GM23338 (cell line): ENCODE measurements at regions not wholly inside any gene's neighbourhood (a gene's known extent, or its start where the extent isn't known, plus 50 kb on each side); places are given as distances from the start of the nearest gene placed in this dataset.

Experiments used
- ATAC-seq: fragments of 200-7000 bp; cut with Tn5 transposase; 3 replicates; pipeline ENCODE4 v1.9.1; 2020
- DNase-seq: peaks from one replicate; pipeline ENCODE4 v3.0.0-alpha.2; 2015; ENCODE audit warnings: low spot score
- H2AFZ ChIP-seq: fragments of 200-600 bp; sonication (generic); 2 replicates; pipeline ENCODE4 v1.8.0; 2016; ENCODE audit warnings: antibody characterized with exemption, mild to moderate bottlenecking, moderate library complexity
- H3F3A ChIP-seq: fragments of 200-600 bp; sonication (generic); replicated peaks from 2 replicates; pipeline ENCODE4 v1.8.0; 2017; ENCODE audit warnings: antibody characterized with exemption, mixed run types, low read depth
- H3K27ac ChIP-seq: fragments of 200-600 bp; sonication (generic); 2 replicates; pipeline ENCODE4 v1.6.1; 2016; ENCODE audit warnings: low read depth
- H3K27me3 ChIP-seq: fragments of 200-600 bp; sonication (generic); 2 replicates; pipeline ENCODE4 v1.8.0; 2016; ENCODE audit warnings: mild to moderate bottlenecking, mixed run types, moderate library complexity; ENCODE audit not compliant: insufficient read depth
- H3K36me3 ChIP-seq: fragments of 200-600 bp; sonication (generic); 2 replicates; pipeline ENCODE4 v1.8.0; 2016; ENCODE audit warnings: mild to moderate bottlenecking; ENCODE audit not compliant: insufficient read depth
- H3K4me1 ChIP-seq: fragments of 200-600 bp; sonication (generic); 2 replicates; pipeline ENCODE4 v1.8.0; 2016; ENCODE audit warnings: mild to moderate bottlenecking, moderate library complexity; ENCODE audit not compliant: insufficient read depth
- H3K4me2 ChIP-seq: fragments of 200-600 bp; sonication (generic); 2 replicates; pipeline ENCODE4 v1.7.1; 2017; ENCODE audit warnings: mixed run types
- H3K4me3 ChIP-seq: fragments of 200-600 bp; sonication (generic); 2 replicates; pipeline ENCODE4 v1.6.1; 2016; ENCODE audit warnings: mixed run types
- H3K79me2 ChIP-seq: fragments of 200-600 bp; sonication (generic); replicated peaks from 2 replicates; pipeline ENCODE4 v1.8.0; 2017; ENCODE audit warnings: mild to moderate bottlenecking; ENCODE audit not compliant: insufficient read depth
- H3K9me2 ChIP-seq: fragments of 200-600 bp; sonication (generic); 2 replicates; pipeline ENCODE4 v1.8.0; 2017; ENCODE audit not compliant: insufficient read depth
- H4K20me1 ChIP-seq: fragments of 200-600 bp; sonication (generic); replicated peaks from 2 replicates; pipeline ENCODE4 v1.8.0; 2017; ENCODE audit warnings: mild to moderate bottlenecking; ENCODE audit not compliant: insufficient read depth
- H3K27ac Mint-ChIP-seq: 2 replicates; pipeline ENCODE4 v1.8.0; 2020; ENCODE audit warnings: inconsistent platforms, mild to moderate bottlenecking, moderate library complexity, mixed read lengths
- H3K27me3 Mint-ChIP-seq: 3 replicates; pipeline ENCODE4 v1.8.0; 2022; ENCODE audit warnings: low read depth, mild to moderate bottlenecking, moderate library complexity, mixed read lengths, inconsistent platforms; ENCODE audit not compliant: insufficient read depth, poor library complexity
- H3K36me3 Mint-ChIP-seq: 3 replicates; pipeline ENCODE4 v1.8.0; 2021; ENCODE audit warnings: low read depth, mild to moderate bottlenecking, inconsistent platforms, moderate library complexity, mixed read lengths
- H3K4me1 Mint-ChIP-seq: 3 replicates; pipeline ENCODE4 v1.8.0; 2020; ENCODE audit warnings: mild to moderate bottlenecking, inconsistent platforms, mixed read lengths
- H3K4me3 Mint-ChIP-seq: 3 replicates; pipeline ENCODE4 v1.8.0; 2021; ENCODE audit warnings: moderate library complexity, mild to moderate bottlenecking, inconsistent platforms, mixed read lengths
- H3K9me3 Mint-ChIP-seq: 3 replicates; pipeline ENCODE4 v1.8.0; 2020; ENCODE audit warnings: moderate library complexity, mild to moderate bottlenecking, inconsistent platforms, mixed read lengths
- CREB1 ChIP-seq: fragments of 250-450 bp; sonication (Bioruptor Pico); IDR thresholded peaks from 2 replicates; pipeline ENCODE4 v1.5.0; 2020; ENCODE audit warnings: low read depth, mild to moderate bottlenecking, moderate library complexity
- EZH2 ChIP-seq: fragments of 200-600 bp; sonication (generic); IDR thresholded peaks from one replicate; pipeline ENCODE4 v1.8.0; 2017; ENCODE audit warnings: antibody characterized with exemption, mild to moderate bottlenecking, low read depth; ENCODE audit not compliant: unreplicated experiment
- EZH2phosphoT487 ChIP-seq: fragments of 200-600 bp; sonication (generic); IDR thresholded peaks from one replicate; pipeline ENCODE4 v1.8.1; 2018; ENCODE audit warnings: antibody characterized with exemption; ENCODE audit not compliant: unreplicated experiment
- STAT1 ChIP-seq: IDR thresholded peaks from one replicate; pipeline ENCODE4 v1.6.1; 2016; ENCODE audit warnings: antibody characterized with exemption; ENCODE audit not compliant: unreplicated experiment
- ZNF114 ChIP-seq: fragments of 250-450 bp; sonication (Bioruptor Pico); IDR thresholded peaks from 2 replicates; pipeline ENCODE4 v1.5.0; 2020; ENCODE audit warnings: mild to moderate bottlenecking, moderate library complexity
- ZNF331 ChIP-seq: fragments of 250-450 bp; sonication (Bioruptor Pico); IDR thresholded peaks from 2 replicates; pipeline ENCODE4 v1.5.0; 2020; ENCODE audit warnings: low read depth, mild to moderate bottlenecking, moderate library complexity
- TF ChIP-seq, protein P1 (sequence below): IDR thresholded peaks from one replicate; pipeline ENCODE4 v1.6.1; 2018; ENCODE audit warnings: antibody characterized with exemption; ENCODE audit not compliant: unreplicated experiment
- TF ChIP-seq, protein P2 (sequence below): fragments of 250-450 bp; sonication (Bioruptor Pico); IDR thresholded peaks from 2 replicates; pipeline ENCODE4 v1.5.0; 2020; ENCODE audit warnings: mild to moderate bottlenecking, moderate library complexity
- TF ChIP-seq, protein P3 (sequence below), 2 experiments: fragments of 200-600 bp in 1 of 2; sonication (generic) in 1 of 2; conservative IDR thresholded peaks; 2 replicates each; pipeline versions ENCODE4 v1.5.1 to v1.6.1; 2016 to 2017; ENCODE audit warnings: antibody characterized with exemption in 2 of 2, low read depth in 2 of 2, mild to moderate bottlenecking in 2 of 2, moderate library complexity in 1 of 2

- Histone ChIP-seq H2AFZ (no peak overlapping the region), H3K79me2 (no peaks in the 10 kb centered on the region), H3K9me2 (peaks cover 8% of the 10 kb centered on the region), H3K4me1 (peaks cover 11% of the 10 kb centered on the region), H3K27me3 (no peaks in the 10 kb centered on the region), H3F3A (no peaks in the 10 kb centered on the region), H3K4me3 (no peak overlapping the region), H3K27ac (no peak overlapping the region), H3K4me2 (no peak overlapping the region), H4K20me1 (no peaks in the 10 kb centered on the region), H3K36me3 (no peaks in the 10 kb centered on the region)
- TF ChIP-seq CREB1 (CRISPR knock-in tag) (no peak), EZH2phosphoT487 (no peak)
- TF ChIP-seq, protein P1, sequence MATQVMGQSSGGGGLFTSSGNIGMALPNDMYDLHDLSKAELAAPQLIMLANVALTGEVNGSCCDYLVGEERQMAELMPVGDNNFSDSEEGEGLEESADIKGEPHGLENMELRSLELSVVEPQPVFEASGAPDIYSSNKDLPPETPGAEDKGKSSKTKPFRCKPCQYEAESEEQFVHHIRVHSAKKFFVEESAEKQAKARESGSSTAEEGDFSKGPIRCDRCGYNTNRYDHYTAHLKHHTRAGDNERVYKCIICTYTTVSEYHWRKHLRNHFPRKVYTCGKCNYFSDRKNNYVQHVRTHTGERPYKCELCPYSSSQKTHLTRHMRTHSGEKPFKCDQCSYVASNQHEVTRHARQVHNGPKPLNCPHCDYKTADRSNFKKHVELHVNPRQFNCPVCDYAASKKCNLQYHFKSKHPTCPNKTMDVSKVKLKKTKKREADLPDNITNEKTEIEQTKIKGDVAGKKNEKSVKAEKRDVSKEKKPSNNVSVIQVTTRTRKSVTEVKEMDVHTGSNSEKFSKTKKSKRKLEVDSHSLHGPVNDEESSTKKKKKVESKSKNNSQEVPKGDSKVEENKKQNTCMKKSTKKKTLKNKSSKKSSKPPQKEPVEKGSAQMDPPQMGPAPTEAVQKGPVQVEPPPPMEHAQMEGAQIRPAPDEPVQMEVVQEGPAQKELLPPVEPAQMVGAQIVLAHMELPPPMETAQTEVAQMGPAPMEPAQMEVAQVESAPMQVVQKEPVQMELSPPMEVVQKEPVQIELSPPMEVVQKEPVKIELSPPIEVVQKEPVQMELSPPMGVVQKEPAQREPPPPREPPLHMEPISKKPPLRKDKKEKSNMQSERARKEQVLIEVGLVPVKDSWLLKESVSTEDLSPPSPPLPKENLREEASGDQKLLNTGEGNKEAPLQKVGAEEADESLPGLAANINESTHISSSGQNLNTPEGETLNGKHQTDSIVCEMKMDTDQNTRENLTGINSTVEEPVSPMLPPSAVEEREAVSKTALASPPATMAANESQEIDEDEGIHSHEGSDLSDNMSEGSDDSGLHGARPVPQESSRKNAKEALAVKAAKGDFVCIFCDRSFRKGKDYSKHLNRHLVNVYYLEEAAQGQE = no peak
- DNase-seq (no peak), ATAC-seq (no peak)
- H3K27me3 Mint-ChIP-seq = peaks cover 5% of the 10 kb centered on the region
- H3K4me3 Mint-ChIP-seq = no peak overlapping the region
- peaks cover 26% of the 10 kb centered on the region for H3K4me1 Mint-ChIP-seq
- 0 out of 3 replicates have a peak, but pooled peaks cover 3% of the 10 kb centered on the region for H3K9me3 Mint-ChIP-seq
- no peak overlapping the region for H3K27ac Mint-ChIP-seq
- H3K36me3 Mint-ChIP-seq = no peaks in the 10 kb centered on the region
These were observed 60.8 kb upstream of the DOCK1 start for GRCh38 chr10:126844406-126844805.

GRCh38 chr10:126846469-126846868 lies 58.8 kb upstream of the DOCK1 start:
- Histone ChIP-seq H3K27ac (no peak overlapping the region), H3K4me3 (no peak overlapping the region), H3K4me1 (peaks cover 5% of the 10 kb centered on the region; the same call in 1 of the 2 replicates), H3K79me2 (no peaks in the 10 kb centered on the region), H3F3A (no peaks in the 10 kb centered on the region), H3K4me2 (no peak overlapping the region), H3K9me2 (peaks cover 7% of the 10 kb centered on the region), H3K27me3 (no peaks in the 10 kb centered on the region), H3K36me3 (no peaks in the 10 kb centered on the region), H2AFZ (no peak overlapping the region), H4K20me1 (no peaks in the 10 kb centered on the region)
- Mint-ChIP-seq H3K27ac (no peak overlapping the region), H3K4me3 (no peak overlapping the region), H3K9me3 (0 out of 3 replicates have a peak, but pooled peaks cover 3% of the 10 kb centered on the region), H3K4me1 (peaks cover 14% of the 10 kb centered on the region), H3K27me3 (peaks cover 2% of the 10 kb centered on the region), H3K36me3 (no peaks in the 10 kb centered on the region)
- DNase-seq (no peak), ATAC-seq (no peak)
- no peak for TF ChIP-seq ZNF114
- TF ChIP-seq, protein P2, sequence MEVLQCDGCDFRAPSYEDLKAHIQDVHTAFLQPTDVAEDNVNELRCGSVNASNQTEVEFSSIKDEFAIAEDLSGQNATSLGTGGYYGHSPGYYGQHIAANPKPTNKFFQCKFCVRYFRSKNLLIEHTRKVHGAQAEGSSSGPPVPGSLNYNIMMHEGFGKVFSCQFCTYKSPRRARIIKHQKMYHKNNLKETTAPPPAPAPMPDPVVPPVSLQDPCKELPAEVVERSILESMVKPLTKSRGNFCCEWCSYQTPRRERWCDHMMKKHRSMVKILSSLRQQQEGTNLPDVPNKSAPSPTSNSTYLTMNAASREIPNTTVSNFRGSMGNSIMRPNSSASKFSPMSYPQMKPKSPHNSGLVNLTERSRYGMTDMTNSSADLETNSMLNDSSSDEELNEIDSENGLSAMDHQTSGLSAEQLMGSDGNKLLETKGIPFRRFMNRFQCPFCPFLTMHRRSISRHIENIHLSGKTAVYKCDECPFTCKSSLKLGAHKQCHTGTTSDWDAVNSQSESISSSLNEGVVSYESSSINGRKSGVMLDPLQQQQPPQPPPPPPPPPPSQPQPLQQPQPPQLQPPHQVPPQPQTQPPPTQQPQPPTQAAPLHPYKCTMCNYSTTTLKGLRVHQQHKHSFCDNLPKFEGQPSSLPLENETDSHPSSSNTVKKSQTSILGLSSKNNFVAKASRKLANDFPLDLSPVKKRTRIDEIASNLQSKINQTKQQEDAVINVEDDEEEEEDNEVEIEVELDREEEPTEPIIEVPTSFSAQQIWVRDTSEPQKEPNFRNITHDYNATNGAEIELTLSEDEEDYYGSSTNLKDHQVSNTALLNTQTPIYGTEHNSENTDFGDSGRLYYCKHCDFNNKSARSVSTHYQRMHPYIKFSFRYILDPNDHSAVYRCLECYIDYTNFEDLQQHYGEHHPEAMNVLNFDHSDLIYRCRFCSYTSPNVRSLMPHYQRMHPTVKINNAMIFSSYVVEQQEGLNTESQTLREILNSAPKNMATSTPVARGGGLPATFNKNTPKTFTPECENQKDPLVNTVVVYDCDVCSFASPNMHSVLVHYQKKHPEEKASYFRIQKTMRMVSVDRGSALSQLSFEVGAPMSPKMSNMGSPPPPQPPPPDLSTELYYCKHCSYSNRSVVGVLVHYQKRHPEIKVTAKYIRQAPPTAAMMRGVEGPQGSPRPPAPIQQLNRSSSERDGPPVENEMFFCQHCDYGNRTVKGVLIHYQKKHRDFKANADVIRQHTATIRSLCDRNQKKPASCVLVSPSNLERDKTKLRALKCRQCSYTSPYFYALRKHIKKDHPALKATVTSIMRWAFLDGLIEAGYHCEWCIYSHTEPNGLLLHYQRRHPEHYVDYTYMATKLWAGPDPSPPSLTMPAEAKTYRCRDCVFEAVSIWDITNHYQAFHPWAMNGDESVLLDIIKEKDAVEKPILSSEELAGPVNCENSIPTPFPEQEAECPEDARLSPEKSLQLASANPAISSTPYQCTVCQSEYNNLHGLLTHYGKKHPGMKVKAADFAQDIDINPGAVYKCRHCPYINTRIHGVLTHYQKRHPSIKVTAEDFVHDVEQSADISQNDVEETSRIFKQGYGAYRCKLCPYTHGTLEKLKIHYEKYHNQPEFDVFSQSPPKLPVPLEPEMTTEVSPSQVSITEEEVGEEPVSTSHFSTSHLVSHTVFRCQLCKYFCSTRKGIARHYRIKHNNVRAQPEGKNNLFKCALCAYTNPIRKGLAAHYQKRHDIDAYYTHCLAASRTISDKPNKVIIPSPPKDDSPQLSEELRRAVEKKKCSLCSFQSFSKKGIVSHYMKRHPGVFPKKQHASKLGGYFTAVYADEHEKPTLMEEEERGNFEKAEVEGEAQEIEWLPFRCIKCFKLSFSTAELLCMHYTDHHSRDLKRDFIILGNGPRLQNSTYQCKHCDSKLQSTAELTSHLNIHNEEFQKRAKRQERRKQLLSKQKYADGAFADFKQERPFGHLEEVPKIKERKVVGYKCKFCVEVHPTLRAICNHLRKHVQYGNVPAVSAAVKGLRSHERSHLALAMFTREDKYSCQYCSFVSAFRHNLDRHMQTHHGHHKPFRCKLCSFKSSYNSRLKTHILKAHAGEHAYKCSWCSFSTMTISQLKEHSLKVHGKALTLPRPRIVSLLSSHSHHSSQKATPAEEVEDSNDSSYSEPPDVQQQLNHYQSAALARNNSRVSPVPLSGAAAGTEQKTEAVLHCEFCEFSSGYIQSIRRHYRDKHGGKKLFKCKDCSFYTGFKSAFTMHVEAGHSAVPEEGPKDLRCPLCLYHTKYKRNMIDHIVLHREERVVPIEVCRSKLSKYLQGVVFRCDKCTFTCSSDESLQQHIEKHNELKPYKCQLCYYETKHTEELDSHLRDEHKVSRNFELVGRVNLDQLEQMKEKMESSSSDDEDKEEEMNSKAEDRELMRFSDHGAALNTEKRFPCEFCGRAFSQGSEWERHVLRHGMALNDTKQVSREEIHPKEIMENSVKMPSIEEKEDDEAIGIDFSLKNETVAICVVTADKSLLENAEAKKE (CRISPR knock-in tag) = no peak
- TF ChIP-seq STAT1 = no peak
- TF ChIP-seq ZNF331 (CRISPR knock-in tag) = no peak
- no peak for TF ChIP-seq EZH2
- TF ChIP-seq, protein P3, sequence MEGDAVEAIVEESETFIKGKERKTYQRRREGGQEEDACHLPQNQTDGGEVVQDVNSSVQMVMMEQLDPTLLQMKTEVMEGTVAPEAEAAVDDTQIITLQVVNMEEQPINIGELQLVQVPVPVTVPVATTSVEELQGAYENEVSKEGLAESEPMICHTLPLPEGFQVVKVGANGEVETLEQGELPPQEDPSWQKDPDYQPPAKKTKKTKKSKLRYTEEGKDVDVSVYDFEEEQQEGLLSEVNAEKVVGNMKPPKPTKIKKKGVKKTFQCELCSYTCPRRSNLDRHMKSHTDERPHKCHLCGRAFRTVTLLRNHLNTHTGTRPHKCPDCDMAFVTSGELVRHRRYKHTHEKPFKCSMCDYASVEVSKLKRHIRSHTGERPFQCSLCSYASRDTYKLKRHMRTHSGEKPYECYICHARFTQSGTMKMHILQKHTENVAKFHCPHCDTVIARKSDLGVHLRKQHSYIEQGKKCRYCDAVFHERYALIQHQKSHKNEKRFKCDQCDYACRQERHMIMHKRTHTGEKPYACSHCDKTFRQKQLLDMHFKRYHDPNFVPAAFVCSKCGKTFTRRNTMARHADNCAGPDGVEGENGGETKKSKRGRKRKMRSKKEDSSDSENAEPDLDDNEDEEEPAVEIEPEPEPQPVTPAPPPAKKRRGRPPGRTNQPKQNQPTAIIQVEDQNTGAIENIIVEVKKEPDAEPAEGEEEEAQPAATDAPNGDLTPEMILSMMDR (conservative IDR thresholded peaks at IDR 0.05; ENCODE audit: low read depth in 2 of 2) = no peak
- no peak for TF ChIP-seq EZH2phosphoT487
- no peak for TF ChIP-seq CREB1 (CRISPR knock-in tag)
